Keratinocyte (primary cell): ENCODE measurements at regions not wholly inside any gene's neighbourhood (a gene's known extent, or its start where the extent isn't known, plus 50 kb on each side); places are given as distances from the start of the nearest gene placed in this dataset.

Experiments used
- EZH2 ChIP-seq: IDR thresholded peaks from one replicate; pipeline ENCODE4 v1.6.1; 2012; ENCODE audit warnings: inconsistent platforms, mild to moderate bottlenecking, low read length, moderate library complexity
- TF ChIP-seq, protein P1 (sequence below), 3 experiments: IDR thresholded peaks in 1 of 3; conservative IDR thresholded peaks in 1 of 3; optimal IDR thresholded peaks in 1 of 3; 2 replicates in 2 of 3; 3 replicates in 1 of 3; pipeline versions ENCODE3 to v1.5.1; 2011; ENCODE audit warnings: low read length in 3 of 3, mild to moderate bottlenecking in 3 of 3, moderate library complexity in 2 of 3, control low read depth in 1 of 3, inconsistent platforms in 1 of 3; ENCODE audit not compliant: insufficient read depth in 2 of 3; ENCODE audit errors: extremely low read depth in 1 of 3

- TF ChIP-seq, protein P1, sequence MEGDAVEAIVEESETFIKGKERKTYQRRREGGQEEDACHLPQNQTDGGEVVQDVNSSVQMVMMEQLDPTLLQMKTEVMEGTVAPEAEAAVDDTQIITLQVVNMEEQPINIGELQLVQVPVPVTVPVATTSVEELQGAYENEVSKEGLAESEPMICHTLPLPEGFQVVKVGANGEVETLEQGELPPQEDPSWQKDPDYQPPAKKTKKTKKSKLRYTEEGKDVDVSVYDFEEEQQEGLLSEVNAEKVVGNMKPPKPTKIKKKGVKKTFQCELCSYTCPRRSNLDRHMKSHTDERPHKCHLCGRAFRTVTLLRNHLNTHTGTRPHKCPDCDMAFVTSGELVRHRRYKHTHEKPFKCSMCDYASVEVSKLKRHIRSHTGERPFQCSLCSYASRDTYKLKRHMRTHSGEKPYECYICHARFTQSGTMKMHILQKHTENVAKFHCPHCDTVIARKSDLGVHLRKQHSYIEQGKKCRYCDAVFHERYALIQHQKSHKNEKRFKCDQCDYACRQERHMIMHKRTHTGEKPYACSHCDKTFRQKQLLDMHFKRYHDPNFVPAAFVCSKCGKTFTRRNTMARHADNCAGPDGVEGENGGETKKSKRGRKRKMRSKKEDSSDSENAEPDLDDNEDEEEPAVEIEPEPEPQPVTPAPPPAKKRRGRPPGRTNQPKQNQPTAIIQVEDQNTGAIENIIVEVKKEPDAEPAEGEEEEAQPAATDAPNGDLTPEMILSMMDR (optimal IDR thresholded peaks at IDR 0.05 in 1 of 3, IDR thresholded peaks at IDR 0.05 in 1 of 3, conservative IDR thresholded peaks at IDR 0.05 in 1 of 3; ENCODE audit: extremely low read depth in 1 of 3, insufficient read depth in 2 of 3, low read length in 3 of 3), result no peak
- TF ChIP-seq EZH2, result no peak
These were observed 66.1 kb upstream of the ACSL1 start for GRCh38 chr4:184891816-184892397.
